ENCODE measurements at regions not wholly inside any gene's neighbourhood (a gene's known extent, or its start where the extent isn't known, plus 50 kb on each side); places are given as distances from the start of the nearest gene placed in this dataset.

- Histone ChIP-seq H3K9ac (ENCODE audit: extremely low read depth, low read length, poor library complexity, severe bottlenecking) (no peak overlapping the region), H3K27ac (ENCODE audit: low read depth, low read length) (no peak overlapping the region), H3K4me1 (ENCODE audit: control insufficient read depth, insufficient read depth, low read length) (no peaks in the 10 kb centered on the region), H3K36me3 (ENCODE audit: control insufficient read depth, insufficient read depth, low read length) (no peaks in the 10 kb centered on the region), H3K4me3 (ENCODE audit: low read length) (no peak overlapping the region), H3K27me3 (ENCODE audit: control insufficient read depth, insufficient read depth, low read length, poor library complexity, severe bottlenecking) (no peaks in the 10 kb centered on the region), H3K9me3 (ENCODE audit: control insufficient read depth, low read length) (no peaks in the 10 kb centered on the region)
- H3K4me3 Mint-ChIP-seq, result no peak overlapping the region
- TF ChIP-seq CTCF (conservative IDR thresholded peaks at IDR 0.05), result no peak
- no peaks in the 10 kb centered on the region for H3K9me3 Mint-ChIP-seq
- H3K27me3 Mint-ChIP-seq (ENCODE audit: insufficient read depth), result no peaks in the 10 kb centered on the region
- no peaks in the 10 kb centered on the region for H3K4me1 Mint-ChIP-seq
- H3K36me3 Mint-ChIP-seq (ENCODE audit: low read depth), result no peaks in the 10 kb centered on the region
- H3K27ac Mint-ChIP-seq, result no peak overlapping the region
- WGBS, 2 experiments (ENCODE audit: insufficient coverage in 1 of 2, insufficient read length in 1 of 2), result 94 to 96% methylated on average over 5 to 11 of the region's 11 CpGs
- DNase-seq, result no peak
Measured at GRCh38 chr4:188841523-188841922, 702.3 kb downstream of the TRIML1 start.

- Histone ChIP-seq H3K27ac (ENCODE audit: low read depth, low read length) (no peak overlapping the region), H3K36me3 (ENCODE audit: control insufficient read depth, insufficient read depth, low read length) (no peaks in the 10 kb centered on the region), H3K4me3 (ENCODE audit: low read length) (no peak overlapping the region), H3K27me3 (ENCODE audit: control insufficient read depth, insufficient read depth, low read length, poor library complexity, severe bottlenecking) (no peaks in the 10 kb centered on the region), H3K9ac (ENCODE audit: extremely low read depth, low read length, poor library complexity, severe bottlenecking) (no peak overlapping the region), H3K4me1 (ENCODE audit: control insufficient read depth, insufficient read depth, low read length) (no peaks in the 10 kb centered on the region), H3K9me3 (ENCODE audit: control insufficient read depth, low read length) (peaks cover 31% of the 10 kb centered on the region)
- 91% methylated on average over 1 of the region's 1 CpG; no CpG with 5 or more reads in 1 of the 2 experiments for WGBS, 2 experiments (ENCODE audit: insufficient coverage in 1 of 2, insufficient read length in 1 of 2)
- no peak for DNase-seq
- peaks cover 36% of the 10 kb centered on the region for H3K9me3 Mint-ChIP-seq
- H3K36me3 Mint-ChIP-seq (ENCODE audit: low read depth), result no peaks in the 10 kb centered on the region
- no peaks in the 10 kb centered on the region for H3K4me1 Mint-ChIP-seq
- H3K27me3 Mint-ChIP-seq (ENCODE audit: insufficient read depth), result no peaks in the 10 kb centered on the region
- no peak overlapping the region for H3K4me3 Mint-ChIP-seq
- no peak for TF ChIP-seq CTCF (conservative IDR thresholded peaks at IDR 0.05)
- no peak overlapping the region for H3K27ac Mint-ChIP-seq
Measured at GRCh38 chr4:188854436-188854835, 715.2 kb downstream of the TRIML1 start.

- no peak overlapping the region for H3K4me3 Mint-ChIP-seq
- Histone ChIP-seq H3K27me3 (ENCODE audit: control insufficient read depth, insufficient read depth, low read length, poor library complexity, severe bottlenecking) (no peaks in the 10 kb centered on the region), H3K36me3 (ENCODE audit: control insufficient read depth, insufficient read depth, low read length) (no peaks in the 10 kb centered on the region), H3K27ac (ENCODE audit: low read depth, low read length) (no peak overlapping the region), H3K9me3 (ENCODE audit: control insufficient read depth, low read length) (peaks cover 5% of the 10 kb centered on the region), H3K4me1 (ENCODE audit: control insufficient read depth, insufficient read depth, low read length) (no peaks in the 10 kb centered on the region), H3K4me3 (ENCODE audit: low read length) (no peak overlapping the region), H3K9ac (ENCODE audit: extremely low read depth, low read length, poor library complexity, severe bottlenecking) (no peak overlapping the region)
- H3K9me3 Mint-ChIP-seq, result peaks cover 23% of the 10 kb centered on the region
- WGBS, 2 experiments (ENCODE audit: insufficient coverage in 1 of 2, insufficient read length in 1 of 2), result no CpG with 5 or more reads among the region's 1 CpG
- TF ChIP-seq CTCF (conservative IDR thresholded peaks at IDR 0.05), result no peak
- no peak for DNase-seq
- no peak overlapping the region for H3K27ac Mint-ChIP-seq
- no peaks in the 10 kb centered on the region for H3K27me3 Mint-ChIP-seq (ENCODE audit: insufficient read depth)
- H3K36me3 Mint-ChIP-seq (ENCODE audit: low read depth), result no peaks in the 10 kb centered on the region
- no peaks in the 10 kb centered on the region for H3K4me1 Mint-ChIP-seq
Measured at GRCh38 chr4:188858696-188859095, 719.5 kb downstream of the TRIML1 start.

Measured in endodermal cell (in vitro differentiated cells).